ENCODE measurements at regions not wholly inside any gene's neighbourhood (a gene's known extent, or its start where the extent isn't known, plus 50 kb on each side); places are given as distances from the start of the nearest gene placed in this dataset.

- 92 to 94% methylated on average over 5 of the region's 5 CpGs for WGBS, 2 experiments
- Histone ChIP-seq H3K9me3 (ENCODE audit: control insufficient read depth, low read length) (no peaks in the 10 kb centered on the region), H3K27me3 (ENCODE audit: control insufficient read depth, insufficient read depth, low read length, poor library complexity, severe bottlenecking) (no peaks in the 10 kb centered on the region), H3K36me3 (ENCODE audit: control insufficient read depth, insufficient read depth, low read length) (no peaks in the 10 kb centered on the region), H3K4me3 (ENCODE audit: insufficient read depth, low read depth, low read length) (no peak overlapping the region), H3K27ac (ENCODE audit: insufficient read depth, low read depth, low read length, poor library complexity, severe bottlenecking) (no peak overlapping the region), H3K4me1 (ENCODE audit: control insufficient read depth, insufficient read depth, low read length) (peaks cover 3% of the 10 kb centered on the region)
Measured at GRCh38 chr9:109830545-109830944, 50.5 kb downstream of the PALM2AKAP2 start.

GRCh38 chr9:109831998-109832658, 52.1 kb downstream of the PALM2AKAP2 start:
- no peaks in the 10 kb centered on the region for H3K27me3 ChIP-seq (ENCODE audit: control insufficient read depth, insufficient read depth, low read length, poor library complexity, severe bottlenecking)
- no peak overlapping the region for H3K27ac ChIP-seq (ENCODE audit: insufficient read depth, low read depth, low read length, poor library complexity, severe bottlenecking)
- no peak overlapping the region for H3K4me3 ChIP-seq (ENCODE audit: insufficient read depth, low read depth, low read length)
- no peaks in the 10 kb centered on the region for H3K9me3 ChIP-seq (ENCODE audit: control insufficient read depth, low read length)
- H3K4me1 ChIP-seq (ENCODE audit: control insufficient read depth, insufficient read depth, low read length): peaks cover 1% of the 10 kb centered on the region
- no peaks in the 10 kb centered on the region for H3K36me3 ChIP-seq (ENCODE audit: control insufficient read depth, insufficient read depth, low read length)
- WGBS, 2 experiments: 93 to 95% methylated on average over 6 of the region's 6 CpGs

GRCh38 chr9:109834855-109835254, 54.9 kb downstream of the PALM2AKAP2 start:
- Histone ChIP-seq H3K4me3 (ENCODE audit: insufficient read depth, low read depth, low read length) (no peak overlapping the region), H3K27me3 (ENCODE audit: control insufficient read depth, insufficient read depth, low read length, poor library complexity, severe bottlenecking) (no peaks in the 10 kb centered on the region), H3K36me3 (ENCODE audit: control insufficient read depth, insufficient read depth, low read length) (no peaks in the 10 kb centered on the region), H3K4me1 (ENCODE audit: control insufficient read depth, insufficient read depth, low read length) (no peaks in the 10 kb centered on the region), H3K9me3 (ENCODE audit: control insufficient read depth, low read length) (no peaks in the 10 kb centered on the region), H3K27ac (ENCODE audit: insufficient read depth, low read depth, low read length, poor library complexity, severe bottlenecking) (no peak overlapping the region)
- WGBS, 2 experiments: 96 to 97% methylated on average over 2 of the region's 2 CpGs

- H3K27ac ChIP-seq (ENCODE audit: insufficient read depth, low read depth, low read length, poor library complexity, severe bottlenecking): no peak overlapping the region
- no peaks in the 10 kb centered on the region for H3K9me3 ChIP-seq (ENCODE audit: control insufficient read depth, low read length)
- 94 to 96% methylated on average over 11 of the region's 11 CpGs for WGBS, 2 experiments
- H3K4me1 ChIP-seq (ENCODE audit: control insufficient read depth, insufficient read depth, low read length): no peaks in the 10 kb centered on the region
- no peak overlapping the region for H3K4me3 ChIP-seq (ENCODE audit: insufficient read depth, low read depth, low read length)
- H3K36me3 ChIP-seq (ENCODE audit: control insufficient read depth, insufficient read depth, low read length): no peaks in the 10 kb centered on the region
- no peaks in the 10 kb centered on the region for H3K27me3 ChIP-seq (ENCODE audit: control insufficient read depth, insufficient read depth, low read length, poor library complexity, severe bottlenecking)
Measured at GRCh38 chr9:109843641-109844040, 63.6 kb downstream of the PALM2AKAP2 start.

GRCh38 chr9:109845226-109845625, 65.2 kb downstream of the PALM2AKAP2 start:
- H3K27me3 ChIP-seq (ENCODE audit: control insufficient read depth, insufficient read depth, low read length, poor library complexity, severe bottlenecking): no peaks in the 10 kb centered on the region
- H3K4me1 ChIP-seq (ENCODE audit: control insufficient read depth, insufficient read depth, low read length): no peaks in the 10 kb centered on the region
- no peaks in the 10 kb centered on the region for H3K9me3 ChIP-seq (ENCODE audit: control insufficient read depth, low read length)
- H3K36me3 ChIP-seq (ENCODE audit: control insufficient read depth, insufficient read depth, low read length): no peaks in the 10 kb centered on the region
- no peak overlapping the region for H3K27ac ChIP-seq (ENCODE audit: insufficient read depth, low read depth, low read length, poor library complexity, severe bottlenecking)
- WGBS, 2 experiments: 92 to 96% methylated on average over 2 of the region's 2 CpGs
- no peak overlapping the region for H3K4me3 ChIP-seq (ENCODE audit: insufficient read depth, low read depth, low read length)

GRCh38 chr9:109846776-109847175, 66.8 kb downstream of the PALM2AKAP2 start:
- Histone ChIP-seq H3K9me3 (ENCODE audit: control insufficient read depth, low read length) (no peaks in the 10 kb centered on the region), H3K4me1 (ENCODE audit: control insufficient read depth, insufficient read depth, low read length) (no peaks in the 10 kb centered on the region), H3K27me3 (ENCODE audit: control insufficient read depth, insufficient read depth, low read length, poor library complexity, severe bottlenecking) (no peaks in the 10 kb centered on the region), H3K36me3 (ENCODE audit: control insufficient read depth, insufficient read depth, low read length) (no peaks in the 10 kb centered on the region), H3K27ac (ENCODE audit: insufficient read depth, low read depth, low read length, poor library complexity, severe bottlenecking) (no peak overlapping the region), H3K4me3 (ENCODE audit: insufficient read depth, low read depth, low read length) (no peak overlapping the region)
- 89 to 97% methylated on average over 4 of the region's 4 CpGs for WGBS, 2 experiments

- WGBS, 2 experiments: 95 to 97% methylated on average over 2 of the region's 2 CpGs
- peaks cover 4% of the 10 kb centered on the region for H3K4me1 ChIP-seq (ENCODE audit: control insufficient read depth, insufficient read depth, low read length)
- no peaks in the 10 kb centered on the region for H3K9me3 ChIP-seq (ENCODE audit: control insufficient read depth, low read length)
- no peak overlapping the region for H3K27ac ChIP-seq (ENCODE audit: insufficient read depth, low read depth, low read length, poor library complexity, severe bottlenecking)
- H3K4me3 ChIP-seq (ENCODE audit: insufficient read depth, low read depth, low read length): no peak overlapping the region
- no peaks in the 10 kb centered on the region for H3K36me3 ChIP-seq (ENCODE audit: control insufficient read depth, insufficient read depth, low read length)
- no peaks in the 10 kb centered on the region for H3K27me3 ChIP-seq (ENCODE audit: control insufficient read depth, insufficient read depth, low read length, poor library complexity, severe bottlenecking)
Measured at GRCh38 chr9:109852556-109852955, 72.6 kb downstream of the PALM2AKAP2 start.

GRCh38 chr9:109855540-109855939, 75.5 kb downstream of the PALM2AKAP2 start:
- Histone ChIP-seq H3K4me3 (ENCODE audit: insufficient read depth, low read depth, low read length) (no peak overlapping the region), H3K4me1 (ENCODE audit: control insufficient read depth, insufficient read depth, low read length) (peaks cover 4% of the 10 kb centered on the region), H3K27me3 (ENCODE audit: control insufficient read depth, insufficient read depth, low read length, poor library complexity, severe bottlenecking) (no peaks in the 10 kb centered on the region), H3K27ac (ENCODE audit: insufficient read depth, low read depth, low read length, poor library complexity, severe bottlenecking) (no peak overlapping the region), H3K36me3 (ENCODE audit: control insufficient read depth, insufficient read depth, low read length) (no peaks in the 10 kb centered on the region), H3K9me3 (ENCODE audit: control insufficient read depth, low read length) (no peaks in the 10 kb centered on the region)
- 100% methylated on average over 2 of the region's 2 CpGs; no CpG with 5 or more reads in 1 of the 2 experiments for WGBS, 2 experiments

GRCh38 chr9:109856785-109857184, 76.8 kb downstream of the PALM2AKAP2 start:
- Histone ChIP-seq H3K36me3 (ENCODE audit: control insufficient read depth, insufficient read depth, low read length) (no peaks in the 10 kb centered on the region), H3K4me1 (ENCODE audit: control insufficient read depth, insufficient read depth, low read length) (peaks cover 4% of the 10 kb centered on the region), H3K4me3 (ENCODE audit: insufficient read depth, low read depth, low read length) (no peak overlapping the region), H3K9me3 (ENCODE audit: control insufficient read depth, low read length) (no peaks in the 10 kb centered on the region), H3K27me3 (ENCODE audit: control insufficient read depth, insufficient read depth, low read length, poor library complexity, severe bottlenecking) (no peaks in the 10 kb centered on the region), H3K27ac (ENCODE audit: insufficient read depth, low read depth, low read length, poor library complexity, severe bottlenecking) (no peak overlapping the region)
- WGBS, 2 experiments: 79 to 85% methylated on average over 6 of the region's 6 CpGs

GRCh38 chr9:109857336-109857735, 77.3 kb downstream of the PALM2AKAP2 start:
- Histone ChIP-seq H3K27ac (ENCODE audit: insufficient read depth, low read depth, low read length, poor library complexity, severe bottlenecking) (no peak overlapping the region), H3K4me3 (ENCODE audit: insufficient read depth, low read depth, low read length) (no peak overlapping the region), H3K27me3 (ENCODE audit: control insufficient read depth, insufficient read depth, low read length, poor library complexity, severe bottlenecking) (no peaks in the 10 kb centered on the region), H3K4me1 (ENCODE audit: control insufficient read depth, insufficient read depth, low read length) (peaks cover 4% of the 10 kb centered on the region), H3K9me3 (ENCODE audit: control insufficient read depth, low read length) (no peaks in the 10 kb centered on the region), H3K36me3 (ENCODE audit: control insufficient read depth, insufficient read depth, low read length) (no peaks in the 10 kb centered on the region)
- WGBS, 2 experiments: 100% methylated on average over 1 of the region's 1 CpG

- Histone ChIP-seq H3K9me3 (ENCODE audit: control insufficient read depth, low read length) (no peaks in the 10 kb centered on the region), H3K4me1 (ENCODE audit: control insufficient read depth, insufficient read depth, low read length) (peaks cover 4% of the 10 kb centered on the region), H3K27ac (ENCODE audit: insufficient read depth, low read depth, low read length, poor library complexity, severe bottlenecking) (no peak overlapping the region), H3K4me3 (ENCODE audit: insufficient read depth, low read depth, low read length) (no peak overlapping the region), H3K27me3 (ENCODE audit: control insufficient read depth, insufficient read depth, low read length, poor library complexity, severe bottlenecking) (no peaks in the 10 kb centered on the region), H3K36me3 (ENCODE audit: control insufficient read depth, insufficient read depth, low read length) (no peaks in the 10 kb centered on the region)
- WGBS, 2 experiments: 50% methylated on average over 2 of the region's 2 CpGs
Measured at GRCh38 chr9:109859447-109859846, 79.4 kb downstream of the PALM2AKAP2 start.

Data from ectodermal cell (in vitro differentiated cells).